Lower lobe of right lung (tissue), 2 donors: ENCODE measurements at regions not wholly inside any gene's neighbourhood (a gene's known extent, or its start where the extent isn't known, plus 50 kb on each side); places are given as distances from the start of the nearest gene placed in this dataset.
"Not testable (repeated sequence)": the region's sequence is repeated elsewhere in the genome, so short reads cannot be mapped to it uniquely, and the experiment has no call there.

ENCODE experiments used
- ATAC-seq, 2 donors: fragments of 200-7000 bp; cut with Tn5 transposase; one replicate each; pipeline ENCODE4 v1.9.1; 2020 to 2022; ENCODE audit warnings: mild to moderate bottlenecking in 2 of 2, moderate library complexity in 2 of 2
- DNase-seq: peaks from one replicate; pipeline ENCODE4 v3.0.0-alpha.2; 2020
- H3K27ac ChIP-seq: fragments of 200-600 bp; one replicate; pipeline ENCODE4 v1.8.0; 2022
- H3K27me3 ChIP-seq: fragments of 200-600 bp; one replicate; pipeline ENCODE4 v1.8.0; 2022; ENCODE audit warnings: low read depth
- H3K36me3 ChIP-seq: fragments of 200-600 bp; one replicate; pipeline ENCODE4 v1.8.0; 2022; ENCODE audit warnings: mild to moderate bottlenecking
- H3K4me1 ChIP-seq: fragments of 200-600 bp; one replicate; pipeline ENCODE4 v1.8.0; 2022
- H3K4me3 ChIP-seq: fragments of 200-600 bp; one replicate; pipeline ENCODE4 v1.8.0; 2022; ENCODE audit warnings: mild to moderate bottlenecking
- H3K9me3 ChIP-seq: fragments of 200-600 bp; one replicate; pipeline ENCODE4 v1.8.0; 2022
- intact Hi-C: fragments of 100-400 bp; cut with DNase I; formaldehyde crosslinking; loops from one replicate; pipeline ENCODE4 v1.11.0; 2022
- TF ChIP-seq, protein P1 (sequence below): fragments of 200-600 bp; IDR thresholded peaks from one replicate; pipeline ENCODE4 v1.8.0; 2022; ENCODE audit warnings: antibody characterized with exemption, mild to moderate bottlenecking
- donor health status: DM: no; HTN: yes; CAD: no; lungs with severe emphysema.

DNA sequence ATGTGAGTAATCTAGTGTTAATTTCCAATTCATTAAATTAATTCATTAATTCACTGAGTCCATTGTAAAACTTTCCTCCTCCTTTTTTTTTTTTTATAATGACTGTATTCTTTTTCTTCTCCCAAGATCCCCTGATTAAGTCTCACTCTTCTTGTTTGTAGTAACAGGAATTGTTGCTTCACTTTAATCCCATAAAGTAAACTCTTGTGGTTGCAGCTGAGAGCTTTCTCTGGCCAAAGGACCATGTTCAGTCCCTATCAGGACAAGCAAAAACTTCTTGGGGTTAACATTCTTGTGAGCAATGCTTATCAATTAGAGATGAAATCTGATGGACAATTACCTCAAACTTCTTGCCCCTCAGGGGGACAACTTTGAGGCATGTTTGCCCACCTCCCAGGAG, 400.2 kb upstream of the SPHKAP start:
- intact Hi-C loops: no loop called here
- DNase-seq: no peak
- no peak overlapping the region for H3K27ac ChIP-seq

DNA sequence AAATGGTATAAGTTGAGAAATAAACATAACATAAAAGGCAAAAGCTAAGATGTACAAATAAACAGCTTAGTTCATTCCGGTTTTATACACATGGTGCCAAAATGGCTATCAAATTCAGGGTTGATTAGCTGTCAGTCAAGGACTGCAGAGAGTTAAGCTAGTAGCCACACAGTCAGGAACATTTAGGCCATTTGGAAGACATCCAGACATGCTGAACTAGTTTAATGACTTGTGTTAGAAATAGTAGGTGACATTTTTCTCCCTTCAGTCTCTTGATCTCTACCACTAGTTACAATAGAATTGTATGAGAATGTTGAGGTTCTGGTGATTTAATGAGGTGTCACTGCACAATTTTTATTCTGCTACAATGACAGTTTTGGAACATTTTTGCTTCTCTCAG, 394.4 kb upstream of the SPHKAP start:
- Histone ChIP-seq H3K27ac (no peak overlapping the region), H3K36me3 (no peaks in the 10 kb centered on the region), H3K27me3 (no peaks in the 10 kb centered on the region), H3K4me1 (no peaks in the 10 kb centered on the region), H3K9me3 (no peaks in the 10 kb centered on the region), H3K4me3 (no peak overlapping the region)
- DNase-seq (no peak), ATAC-seq (no peak)
- intact Hi-C loops: no loop called here
- TF ChIP-seq, protein P1, sequence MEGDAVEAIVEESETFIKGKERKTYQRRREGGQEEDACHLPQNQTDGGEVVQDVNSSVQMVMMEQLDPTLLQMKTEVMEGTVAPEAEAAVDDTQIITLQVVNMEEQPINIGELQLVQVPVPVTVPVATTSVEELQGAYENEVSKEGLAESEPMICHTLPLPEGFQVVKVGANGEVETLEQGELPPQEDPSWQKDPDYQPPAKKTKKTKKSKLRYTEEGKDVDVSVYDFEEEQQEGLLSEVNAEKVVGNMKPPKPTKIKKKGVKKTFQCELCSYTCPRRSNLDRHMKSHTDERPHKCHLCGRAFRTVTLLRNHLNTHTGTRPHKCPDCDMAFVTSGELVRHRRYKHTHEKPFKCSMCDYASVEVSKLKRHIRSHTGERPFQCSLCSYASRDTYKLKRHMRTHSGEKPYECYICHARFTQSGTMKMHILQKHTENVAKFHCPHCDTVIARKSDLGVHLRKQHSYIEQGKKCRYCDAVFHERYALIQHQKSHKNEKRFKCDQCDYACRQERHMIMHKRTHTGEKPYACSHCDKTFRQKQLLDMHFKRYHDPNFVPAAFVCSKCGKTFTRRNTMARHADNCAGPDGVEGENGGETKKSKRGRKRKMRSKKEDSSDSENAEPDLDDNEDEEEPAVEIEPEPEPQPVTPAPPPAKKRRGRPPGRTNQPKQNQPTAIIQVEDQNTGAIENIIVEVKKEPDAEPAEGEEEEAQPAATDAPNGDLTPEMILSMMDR: no peak

More for the DNA sequence above, 400.2 kb upstream of the SPHKAP start:
- H3K36me3 ChIP-seq: no peaks in the 10 kb centered on the region
- H3K4me3 ChIP-seq: no peak overlapping the region
- no peaks in the 10 kb centered on the region for H3K9me3 ChIP-seq
- no peak for ATAC-seq
- no peaks in the 10 kb centered on the region for H3K27me3 ChIP-seq
- H3K4me1 ChIP-seq: no peaks in the 10 kb centered on the region
- TF ChIP-seq, protein P1: no peak

DNA sequence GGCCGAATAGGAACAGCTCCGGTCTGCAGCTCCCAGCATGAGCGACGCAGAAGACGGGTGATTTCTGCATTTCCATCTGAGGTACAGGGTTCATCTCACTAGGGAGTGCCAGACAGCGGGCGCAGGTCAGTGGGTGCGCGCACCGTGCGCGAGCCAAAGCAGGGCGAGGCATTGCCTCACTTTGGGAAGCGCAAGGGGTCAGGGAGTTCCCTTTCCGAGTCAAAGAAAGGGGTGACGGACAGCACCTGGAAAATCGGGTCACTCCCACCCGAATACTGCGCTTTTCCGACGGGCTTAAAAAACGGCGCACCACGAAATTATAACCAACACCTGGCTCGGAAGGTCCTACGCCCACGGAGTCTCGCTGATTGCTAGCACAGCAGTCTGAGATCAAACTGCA, 386.8 kb upstream of the SPHKAP start:
- H3K4me3 ChIP-seq, H3K36me3 ChIP-seq, H3K4me1 ChIP-seq, H3K27ac ChIP-seq, DNase-seq, H3K27me3 ChIP-seq, intact Hi-C loops, ATAC-seq, H3K9me3 ChIP-seq: not testable (repeated sequence)

DNA sequence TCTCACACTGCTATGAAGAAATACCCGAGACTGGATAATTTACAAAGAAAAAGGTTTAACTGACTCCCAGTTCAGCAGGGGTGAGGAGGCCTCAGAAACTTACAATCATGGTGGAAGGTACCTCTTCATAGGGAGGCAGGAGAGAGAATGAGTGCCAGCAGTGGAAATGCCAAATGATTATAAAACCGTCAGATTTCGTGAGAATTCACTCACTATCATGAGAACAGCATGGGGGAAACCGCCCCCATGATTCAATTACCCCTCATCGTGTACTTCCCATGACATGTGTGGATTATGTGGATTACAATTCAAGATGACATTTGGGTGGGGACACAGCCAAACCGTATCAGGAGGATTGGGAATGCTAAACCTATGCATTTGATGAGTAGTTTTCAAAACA, 380.3 kb upstream of the SPHKAP start:
- intact Hi-C loops: no loop called here
- no peaks in the 10 kb centered on the region for H3K36me3 ChIP-seq
- H3K27ac ChIP-seq: no peak overlapping the region
- DNase-seq: no peak
- H3K4me3 ChIP-seq: no peak overlapping the region
- TF ChIP-seq, protein P1: no peak
- H3K4me1 ChIP-seq: no peaks in the 10 kb centered on the region
- no peaks in the 10 kb centered on the region for H3K27me3 ChIP-seq
- no peaks in the 10 kb centered on the region for H3K9me3 ChIP-seq
- ATAC-seq: no peak

DNA sequence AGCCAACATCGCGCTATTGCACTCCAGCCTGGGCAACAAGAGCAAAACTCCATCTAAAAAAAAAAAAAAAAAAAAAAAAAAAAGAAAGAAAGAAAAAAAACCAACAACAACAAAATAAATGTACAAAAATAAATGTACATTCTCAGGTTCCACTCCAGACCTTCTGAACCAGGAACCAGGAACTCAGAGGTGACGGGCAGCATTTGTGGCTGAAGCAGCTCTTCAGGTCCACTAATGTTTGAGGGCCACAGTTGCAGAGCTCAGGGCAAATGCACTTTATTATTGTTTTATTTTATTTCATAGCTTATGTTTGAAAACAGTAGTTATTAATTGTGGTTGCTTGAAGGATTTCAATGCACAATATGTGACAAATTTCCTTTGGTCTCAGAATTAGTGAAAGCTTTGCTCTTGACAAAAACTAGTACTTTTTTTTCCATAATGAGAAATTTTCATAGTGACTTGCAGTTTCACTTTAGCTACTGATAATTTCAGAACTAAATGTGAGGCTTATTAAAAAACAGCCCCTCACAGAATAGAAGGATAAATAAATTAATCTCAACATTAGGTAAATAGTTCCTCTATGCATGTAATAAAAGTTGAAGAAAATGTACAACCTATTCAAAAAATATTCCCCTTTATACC, 378.4 kb upstream of the SPHKAP start:
- Histone ChIP-seq H3K9me3 (no peaks in the 10 kb centered on the region), H3K36me3 (no peaks in the 10 kb centered on the region), H3K27me3 (no peaks in the 10 kb centered on the region), H3K27ac (no peak overlapping the region), H3K4me1 (no peaks in the 10 kb centered on the region), H3K4me3 (no peak overlapping the region)
- no peak for DNase-seq
- TF ChIP-seq, protein P1: no peak
- intact Hi-C loops: no loop called here
- no peak for ATAC-seq

DNA sequence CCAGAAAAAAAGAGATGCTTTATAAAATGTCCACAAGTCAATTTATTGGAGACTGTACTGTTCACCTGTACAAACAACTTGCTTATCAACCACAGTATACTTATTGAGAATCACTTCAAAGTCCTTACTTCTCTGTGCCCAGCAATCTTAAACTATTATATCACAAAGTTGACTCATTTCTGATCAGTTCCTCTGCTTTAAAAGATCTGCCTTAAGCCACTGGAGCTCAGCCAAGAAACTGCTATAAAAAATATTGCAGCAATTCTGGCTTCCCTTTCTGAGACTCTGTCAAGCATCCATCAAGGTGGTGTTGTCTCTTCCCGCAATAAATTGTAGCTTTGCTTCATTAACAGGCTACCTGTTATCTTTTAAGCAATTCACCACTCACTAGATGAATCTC, 375.2 kb upstream of the SPHKAP start:
- no peak for DNase-seq
- intact Hi-C loops: no loop called here
- Histone ChIP-seq H3K4me3 (no peak overlapping the region), H3K27me3 (no peaks in the 10 kb centered on the region), H3K36me3 (no peaks in the 10 kb centered on the region), H3K4me1 (no peaks in the 10 kb centered on the region), H3K27ac (no peak overlapping the region), H3K9me3 (no peaks in the 10 kb centered on the region)
- TF ChIP-seq, protein P1: no peak
- ATAC-seq: no peak
